ENCODE measurements at regions not wholly inside any gene's neighbourhood (a gene's known extent, or its start where the extent isn't known, plus 50 kb on each side); places are given as distances from the start of the nearest gene placed in this dataset.

- Histone ChIP-seq H3K27ac (no peak overlapping the region), H3K36me3 (no peaks in the 10 kb centered on the region), H3K4me3 (no peak overlapping the region), H3K27me3 (no peaks in the 10 kb centered on the region), H3K9me3 (no peaks in the 10 kb centered on the region), H3K4me1 (no peaks in the 10 kb centered on the region)
- no peak for TF ChIP-seq POLR2AphosphoS5 (IDR thresholded peaks at IDR 0.05)
- TF ChIP-seq POLR2A (IDR thresholded peaks at IDR 0.05), result no peak
- TF ChIP-seq CTCF (IDR thresholded peaks at IDR 0.05), result no peak
- TF ChIP-seq EP300 (IDR thresholded peaks at IDR 0.05), result no peak
- intact Hi-C loops (cut with DNase I), result no loop called here
- no peak for DNase-seq
Measured at GRCh38 chr20:7389216-7389615, 551.0 kb downstream of the HAO1 start.

GRCh38 chr20:7392542-7393206, 547.6 kb downstream of the HAO1 start:
- Histone ChIP-seq H3K9me3 (no peaks in the 10 kb centered on the region), H3K4me3 (no peak overlapping the region), H3K27ac (no peak overlapping the region), H3K4me1 (no peaks in the 10 kb centered on the region), H3K27me3 (no peaks in the 10 kb centered on the region), H3K36me3 (no peaks in the 10 kb centered on the region)
- 85 to 88% methylated on average over 4 of the region's 4 CpGs for WGBS, 2 donors
- no peak for TF ChIP-seq POLR2A (IDR thresholded peaks at IDR 0.05)
- TF ChIP-seq POLR2AphosphoS5 (IDR thresholded peaks at IDR 0.05), result no peak
- TF ChIP-seq EP300 (IDR thresholded peaks at IDR 0.05), result no peak
- TF ChIP-seq CTCF (IDR thresholded peaks at IDR 0.05), result no peak
- no peak for DNase-seq
- intact Hi-C loops (cut with DNase I), result no loop called here

- Histone ChIP-seq H3K4me3 (no peak overlapping the region), H3K27me3 (no peaks in the 10 kb centered on the region), H3K27ac (no peak overlapping the region), H3K36me3 (no peaks in the 10 kb centered on the region), H3K9me3 (no peaks in the 10 kb centered on the region), H3K4me1 (no peaks in the 10 kb centered on the region)
- DNase-seq, result no peak
- WGBS, 2 donors, result 61 to 65% methylated on average over 6 of the region's 6 CpGs
- TF ChIP-seq POLR2AphosphoS5 (IDR thresholded peaks at IDR 0.05), result no peak
- no peak for TF ChIP-seq EP300 (IDR thresholded peaks at IDR 0.05)
- no peak for TF ChIP-seq CTCF (IDR thresholded peaks at IDR 0.05)
- no peak for TF ChIP-seq POLR2A (IDR thresholded peaks at IDR 0.05)
- intact Hi-C loops (cut with DNase I), result no loop called here
Measured at GRCh38 chr20:7399114-7399513, 541.1 kb downstream of the HAO1 start.

GRCh38 chr20:7399575-7399974, 540.7 kb downstream of the HAO1 start:
- H3K9me3 ChIP-seq, result no peaks in the 10 kb centered on the region
- no peaks in the 10 kb centered on the region for H3K27me3 ChIP-seq
- intact Hi-C loops (cut with DNase I), result no loop called here
- no peak for DNase-seq
- no peaks in the 10 kb centered on the region for H3K36me3 ChIP-seq
- TF ChIP-seq POLR2A (IDR thresholded peaks at IDR 0.05) (no peak), POLR2AphosphoS5 (IDR thresholded peaks at IDR 0.05) (no peak), EP300 (IDR thresholded peaks at IDR 0.05) (no peak), CTCF (IDR thresholded peaks at IDR 0.05) (no peak)
- no peak overlapping the region for H3K27ac ChIP-seq
- no peak overlapping the region for H3K4me3 ChIP-seq
- no peaks in the 10 kb centered on the region for H3K4me1 ChIP-seq
- 55% methylated on average over 3 of the region's 3 CpGs for WGBS, 2 donors

GRCh38 chr20:7406671-7407070, 533.6 kb downstream of the HAO1 start:
- DNase-seq, result no peak
- Histone ChIP-seq H3K4me1 (peaks cover 0 to 14% (median 0%) of the 10 kb centered on the region in 4 donors), H3K27ac (no peak overlapping the region), H3K9me3 (no peaks in the 10 kb centered on the region), H3K27me3 (no peaks in the 10 kb centered on the region), H3K36me3 (no peaks in the 10 kb centered on the region), H3K4me3 (no peak overlapping the region)
- intact Hi-C loops (cut with DNase I), result no loop called here
- WGBS, 2 donors, result 77 to 88% methylated on average over 1 of the region's 1 CpG
- no peak for TF ChIP-seq CTCF (IDR thresholded peaks at IDR 0.05)
- TF ChIP-seq EP300 (IDR thresholded peaks at IDR 0.05), result no peak
- TF ChIP-seq POLR2AphosphoS5 (IDR thresholded peaks at IDR 0.05), result no peak
- no peak for TF ChIP-seq POLR2A (IDR thresholded peaks at IDR 0.05)

Measured in sigmoid colon (tissue), 6 donors.